H9 (cell line): ENCODE measurements at regions not wholly inside any gene's neighbourhood (a gene's known extent, or its start where the extent isn't known, plus 50 kb on each side); places are given as distances from the start of the nearest gene placed in this dataset.

Experiments
- DNase-seq: peaks from one replicate; pipeline ENCODE4 v3.0.0-alpha.2; 2017
- H2AFZ ChIP-seq: one replicate; pipeline ENCODE4 v1.6.1; 2013; ENCODE audit warnings: mild to moderate bottlenecking, low read length, control low read depth, moderate library complexity
- H2AK5ac ChIP-seq: 2 replicates; pipeline ENCODE4 v1.6.1; 2013; ENCODE audit warnings: low read length, control low read depth, mixed read lengths; ENCODE audit not compliant: insufficient read length
- H2BK120ac ChIP-seq: one replicate; pipeline ENCODE4 v1.6.1; 2013; ENCODE audit warnings: low read depth, mild to moderate bottlenecking, low read length, control low read depth, inconsistent platforms; ENCODE audit not compliant: poor library complexity, severe bottlenecking
- H2BK12ac ChIP-seq: 2 replicates; pipeline ENCODE4 v1.6.1; 2013; ENCODE audit warnings: low read length, control low read depth, mixed read lengths, low read depth; ENCODE audit not compliant: insufficient read length
- H2BK15ac ChIP-seq: 2 replicates; pipeline ENCODE4 v1.6.1; 2013; ENCODE audit warnings: low read depth, low read length, control low read depth
- H2BK20ac ChIP-seq: one replicate; pipeline ENCODE4 v1.6.1; 2013; ENCODE audit warnings: low read depth, mild to moderate bottlenecking, low read length, control low read depth, inconsistent platforms; ENCODE audit not compliant: poor library complexity, severe bottlenecking
- H2BK5ac ChIP-seq: 2 replicates; pipeline ENCODE4 v1.6.1; 2013; ENCODE audit warnings: low read length, control low read depth, mixed read lengths; ENCODE audit not compliant: insufficient read length
- H3K14ac ChIP-seq: 2 replicates; pipeline ENCODE4 v1.6.1; 2013; ENCODE audit warnings: low read length, control low read depth; ENCODE audit not compliant: insufficient read depth
- H3K18ac ChIP-seq: 2 replicates; pipeline ENCODE4 v1.6.1; 2013; ENCODE audit warnings: low read depth, mild to moderate bottlenecking, mixed read lengths, low read length, control low read depth; ENCODE audit not compliant: insufficient read length
- H3K23ac ChIP-seq: 2 replicates; pipeline ENCODE4 v1.6.1; 2013; ENCODE audit warnings: low read length, control low read depth, mixed read lengths, low read depth; ENCODE audit not compliant: insufficient read length
- H3K23me2 ChIP-seq: 2 replicates; pipeline ENCODE4 v1.6.1; 2013; ENCODE audit warnings: low read depth, mild to moderate bottlenecking, mixed read lengths, low read length, control low read depth; ENCODE audit not compliant: insufficient read length, poor library complexity, severe bottlenecking
- H3K27ac ChIP-seq: 2 replicates; pipeline ENCODE4 v1.5.1; 2013; ENCODE audit warnings: low read length, control low read depth, mixed read lengths, low read depth; ENCODE audit not compliant: insufficient read length
- H3K27me3 ChIP-seq: 2 replicates; pipeline ENCODE4 v1.6.1; 2013; ENCODE audit warnings: low read length, control low read depth, inconsistent platforms; ENCODE audit not compliant: insufficient read depth
- H3K4ac ChIP-seq: 2 replicates; pipeline ENCODE4 v1.6.1; 2013; ENCODE audit warnings: low read depth, mild to moderate bottlenecking, control low read depth, inconsistent platforms, low read length, moderate library complexity
- H3K4me1 ChIP-seq: 2 replicates; pipeline ENCODE4 v1.6.1; 2013; ENCODE audit warnings: low read length, control low read depth, inconsistent platforms; ENCODE audit not compliant: insufficient read depth
- H3K4me2 ChIP-seq: 2 replicates; pipeline ENCODE4 v1.6.1; 2013; ENCODE audit warnings: low read length, control low read depth, mixed read lengths; ENCODE audit not compliant: insufficient read length, insufficient read depth
- H3K56ac ChIP-seq: 2 replicates; pipeline ENCODE4 v1.6.1; 2013; ENCODE audit warnings: low read depth, mild to moderate bottlenecking, mixed read lengths, low read length, control low read depth; ENCODE audit not compliant: insufficient read length
- H3K79me1 ChIP-seq: 2 replicates; pipeline ENCODE4 v1.6.1; 2013; ENCODE audit warnings: low read depth, mild to moderate bottlenecking, moderate library complexity, low read length, control low read depth, inconsistent platforms; ENCODE audit not compliant: insufficient read depth, poor library complexity, severe bottlenecking
- H3K79me2 ChIP-seq: 2 replicates; pipeline ENCODE4 v1.6.1; 2013; ENCODE audit warnings: low read length, control low read depth, inconsistent platforms; ENCODE audit not compliant: insufficient read depth
- H3K9ac ChIP-seq: 2 replicates; pipeline ENCODE4 v1.6.1; 2013; ENCODE audit warnings: low read length, control low read depth, mixed read lengths; ENCODE audit not compliant: insufficient read length; ENCODE audit errors: extremely low read depth
- H3K9me3 ChIP-seq: one replicate; pipeline ENCODE4 v1.6.1; 2013; ENCODE audit warnings: low read depth, low read length, inconsistent platforms; ENCODE audit not compliant: control insufficient read depth
- H3T11ph ChIP-seq: one replicate; pipeline ENCODE4 v1.6.1; 2013; ENCODE audit warnings: mild to moderate bottlenecking, low read length, control low read depth, inconsistent platforms
- H4K20me1 ChIP-seq: one replicate; pipeline ENCODE4 v1.6.1; 2013; ENCODE audit not compliant: control insufficient read depth, insufficient read length, insufficient read depth
- H4K5ac ChIP-seq: 2 replicates; pipeline ENCODE4 v1.6.1; 2013; ENCODE audit warnings: low read depth, mild to moderate bottlenecking, mixed read lengths, low read length, control low read depth; ENCODE audit not compliant: insufficient read length
- H4K8ac ChIP-seq: replicated peaks from 2 replicates; pipeline ENCODE4 v1.6.1; 2013; ENCODE audit warnings: low read length, control low read depth, mixed read lengths, low read depth; ENCODE audit not compliant: insufficient read length
- H4K91ac ChIP-seq: 2 replicates; pipeline ENCODE4 v1.6.1; 2013; ENCODE audit warnings: low read depth, mild to moderate bottlenecking, moderate library complexity, mixed read lengths, low read length, control low read depth; ENCODE audit not compliant: insufficient read length
- H3K27ac Mint-ChIP-seq, 3 experiments: 2 replicates in 2 of 3; 3 replicates in 1 of 3; pipeline ENCODE4 v1.8.0; 2020 to 2021; ENCODE audit warnings: mixed read lengths in 3 of 3, mild to moderate bottlenecking in 1 of 3, moderate library complexity in 1 of 3
- H3K27me3 Mint-ChIP-seq: 2 replicates; pipeline ENCODE4 v1.8.0; 2021; ENCODE audit warnings: low read depth, mild to moderate bottlenecking, moderate library complexity, mixed read lengths
- H3K36me3 Mint-ChIP-seq, 3 experiments: 2 replicates in 2 of 3; 3 replicates in 1 of 3; pipeline ENCODE4 v1.8.0; 2020 to 2021; ENCODE audit warnings: low read depth in 3 of 3, mixed read lengths in 3 of 3; ENCODE audit not compliant: insufficient read depth in 1 of 3
- H3K4me1 Mint-ChIP-seq, 2 experiments: 2 replicates each; pipeline ENCODE4 v1.8.0; 2020; ENCODE audit warnings: mixed read lengths in 2 of 2
- H3K4me3 Mint-ChIP-seq, 2 experiments: 2 replicates in 1 of 2; 3 replicates in 1 of 2; pipeline ENCODE4 v1.8.0; 2020 to 2021; ENCODE audit warnings: mild to moderate bottlenecking in 2 of 2, mixed read lengths in 2 of 2, moderate library complexity in 1 of 2
- H3K9me3 Mint-ChIP-seq, 2 experiments: 2 replicates in 1 of 2; 3 replicates in 1 of 2; pipeline ENCODE4 v1.8.0; 2020; ENCODE audit warnings: mild to moderate bottlenecking in 2 of 2, mixed read lengths in 2 of 2, moderate library complexity in 1 of 2
- CTCF ChIP-seq: fragments of 200-600 bp; sonication (generic); conservative IDR thresholded peaks from 3 replicates; pipeline ENCODE4 v1.8.0; 2021; ENCODE audit warnings: antibody characterized with exemption, mild to moderate bottlenecking
- WGBS: extraction: QIAGEN DNeasy Blood & Tissue Kit; methylation state at CpG from one replicate; pipeline ENCODE4 v1.1.7; 2013; ENCODE audit warnings: missing lambda C conversion rate, low lambda C conversion rate, mixed read lengths; ENCODE audit not compliant: insufficient read length; ENCODE audit errors: extremely low coverage; 5-methylcytosine and 5-hydroxymethylcytosine counted together

DNA sequence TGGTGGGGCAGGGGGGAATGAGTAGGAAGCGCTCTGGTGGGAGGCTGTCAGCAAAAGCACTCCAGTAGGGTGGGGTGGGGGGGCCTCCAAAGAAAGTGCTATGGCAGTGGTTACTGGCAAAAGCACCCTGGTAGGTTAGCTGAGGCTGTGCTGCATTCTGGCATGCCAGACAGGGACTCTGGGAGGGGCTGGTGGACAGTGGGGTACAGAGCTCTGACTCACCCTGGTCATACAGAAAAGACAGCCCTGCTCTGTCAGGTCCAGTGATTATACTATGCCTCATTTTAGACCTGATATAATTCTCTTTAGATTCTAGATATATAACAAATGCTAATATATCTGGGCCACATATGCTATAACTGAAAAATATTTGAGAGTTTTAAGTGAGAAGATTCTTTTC, 82.8 kb upstream of the CPNE4 start:
- no peaks in the 10 kb centered on the region for H3K4me1 ChIP-seq
- no peaks in the 10 kb centered on the region for H3K79me1 ChIP-seq
- no peak overlapping the region for H2BK120ac ChIP-seq
- no peak overlapping the region for H3K56ac ChIP-seq
- WGBS, result no CpG with 5 or more reads among the region's 1 CpG
- H4K20me1 ChIP-seq, result no peaks in the 10 kb centered on the region
- no peak overlapping the region for H4K5ac ChIP-seq
- no peak overlapping the region for H3K4ac ChIP-seq
- no peak for TF ChIP-seq CTCF
- peak overlapping the region in 1 of 3 experiments; percentile 76; a peak in 1 of 7 replicates for H3K27ac Mint-ChIP-seq
- no peak overlapping the region for H3K4me3 Mint-ChIP-seq
- H3K4me2 ChIP-seq, result no peak overlapping the region
- no peak overlapping the region for H3K14ac ChIP-seq
- no peaks in the 10 kb centered on the region for H3K36me3 Mint-ChIP-seq
- H3K18ac ChIP-seq, result no peak overlapping the region
- no peak for DNase-seq
- H3K27me3 ChIP-seq, result no peaks in the 10 kb centered on the region
- H3K23me2 ChIP-seq, result no peaks in the 10 kb centered on the region
- peaks cover 0 to 5% of the 10 kb centered on the region in 2 experiments; a peak in 1 of 4 replicates for H3K4me1 Mint-ChIP-seq
- H3K9me3 ChIP-seq, result no peaks in the 10 kb centered on the region
- no peaks in the 10 kb centered on the region for H3K27me3 Mint-ChIP-seq
- H2BK15ac ChIP-seq, result no peak overlapping the region
- H2BK12ac ChIP-seq, result no peak overlapping the region
- H3K79me2 ChIP-seq, result no peaks in the 10 kb centered on the region
- no peak overlapping the region for H2BK20ac ChIP-seq
- no peak overlapping the region for H3T11ph ChIP-seq
- no peak overlapping the region for H4K91ac ChIP-seq
- no peak overlapping the region for H2AK5ac ChIP-seq
- no peak overlapping the region for H3K9ac ChIP-seq
- no peak overlapping the region for H2AFZ ChIP-seq
- H2BK5ac ChIP-seq, result no peak overlapping the region
- H3K27ac ChIP-seq, result no peak overlapping the region
- H4K8ac ChIP-seq, result no peak overlapping the region
- no peak overlapping the region for H3K23ac ChIP-seq
- H3K9me3 Mint-ChIP-seq, result no peaks in the 10 kb centered on the region; a peak in 1 of 5 replicates
